Activated CD8-positive, alpha-beta memory T cell treated with anti-CD3 and anti-CD28 coated beads, Interleukin-2, amount 50 U/mL, for 48 hours (primary cell): ENCODE measurements at regions not wholly inside any gene's neighbourhood (a gene's known extent, or its start where the extent isn't known, plus 50 kb on each side); places are given as distances from the start of the nearest gene placed in this dataset.
"Not testable (repeated sequence)": the region's sequence is repeated elsewhere in the genome, so short reads cannot be mapped to it uniquely, and the experiment has no call there.

Source experiments
- DNase-seq: peaks from one replicate; pipeline ENCODE4 v3.0.0-alpha.2; 2020

DNA sequence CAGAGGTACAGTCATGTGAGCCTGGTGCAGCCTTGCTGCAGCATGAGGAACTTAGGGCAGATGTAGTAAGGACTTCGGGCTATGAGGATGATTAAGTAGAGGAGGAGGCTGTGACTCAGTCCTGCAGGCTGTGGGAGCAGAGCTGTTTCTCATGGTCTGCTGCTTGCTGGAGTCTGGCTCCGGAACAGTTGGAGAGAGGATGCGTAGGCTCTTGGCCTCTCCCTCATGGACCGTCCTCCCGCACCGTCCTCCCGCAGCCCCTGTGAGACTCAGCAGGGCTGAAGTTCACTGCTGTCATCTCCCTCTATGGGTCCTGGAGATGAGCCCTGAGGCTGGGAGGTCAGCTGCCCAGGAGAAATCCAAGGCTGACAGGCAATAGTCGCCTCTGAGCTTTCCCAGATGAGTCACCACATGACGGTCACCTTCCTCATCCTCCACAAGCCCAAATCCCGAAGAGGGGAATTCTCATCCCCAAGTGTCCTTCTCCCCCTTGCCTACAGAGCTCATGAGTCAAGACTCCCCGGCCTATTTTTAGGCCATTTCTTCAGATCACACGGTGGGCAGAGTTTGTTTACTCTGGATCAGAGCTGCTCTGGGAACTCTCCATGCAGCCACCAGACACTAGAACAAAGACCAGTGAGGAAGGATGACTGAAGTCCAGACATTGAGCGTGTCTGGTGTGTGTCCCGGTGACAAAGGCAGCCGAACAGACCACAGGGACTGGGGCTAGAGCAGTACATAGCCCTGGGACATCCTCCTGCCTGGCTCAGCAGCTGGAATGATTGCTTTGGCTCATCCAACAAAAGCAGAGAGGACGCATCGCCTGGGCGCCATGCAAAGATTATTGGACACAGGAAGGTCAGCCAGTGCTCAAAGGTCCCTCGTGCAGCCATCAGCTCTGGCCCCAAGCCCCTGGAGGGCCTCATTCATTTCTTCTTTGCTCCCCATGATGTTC lies 134.5 kb downstream of the NPIPB11 start:
- not testable (repeated sequence) for DNase-seq

GRCh38 chr16:29270923-29271322 lies 135.6 kb downstream of the NPIPB11 start:
- DNase-seq = not testable (repeated sequence)

DNA sequence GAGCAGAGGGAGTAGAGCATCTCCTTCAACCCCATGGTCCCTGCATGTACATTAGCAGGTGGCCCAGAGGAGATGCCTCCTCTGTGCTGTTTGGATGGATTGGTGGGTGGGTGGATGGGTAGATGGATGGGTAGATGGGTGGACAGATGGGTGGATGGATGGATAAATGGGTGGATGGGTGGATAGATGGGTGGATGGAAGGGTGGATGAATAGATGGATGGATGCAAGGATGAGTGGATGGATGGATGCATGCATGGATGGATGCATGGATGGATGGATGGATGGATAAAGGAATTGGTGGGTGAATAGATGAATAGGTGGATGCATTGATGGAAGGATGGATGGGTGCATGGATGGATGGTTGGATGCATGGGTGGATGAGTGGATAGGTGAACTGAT lies 136.5 kb downstream of the NPIPB11 start:
- not testable (repeated sequence) for DNase-seq

GRCh38 chr16:29269192-29269811 lies 137.2 kb downstream of the NPIPB11 start:
- not testable (repeated sequence) for DNase-seq

- not testable (repeated sequence) for DNase-seq
Measured at GRCh38 chr16:29268785-29269191, 137.7 kb downstream of the NPIPB11 start.

- not testable (repeated sequence) for DNase-seq
Measured at GRCh38 chr16:29268348-29268747, 138.2 kb downstream of the NPIPB11 start.

DNA sequence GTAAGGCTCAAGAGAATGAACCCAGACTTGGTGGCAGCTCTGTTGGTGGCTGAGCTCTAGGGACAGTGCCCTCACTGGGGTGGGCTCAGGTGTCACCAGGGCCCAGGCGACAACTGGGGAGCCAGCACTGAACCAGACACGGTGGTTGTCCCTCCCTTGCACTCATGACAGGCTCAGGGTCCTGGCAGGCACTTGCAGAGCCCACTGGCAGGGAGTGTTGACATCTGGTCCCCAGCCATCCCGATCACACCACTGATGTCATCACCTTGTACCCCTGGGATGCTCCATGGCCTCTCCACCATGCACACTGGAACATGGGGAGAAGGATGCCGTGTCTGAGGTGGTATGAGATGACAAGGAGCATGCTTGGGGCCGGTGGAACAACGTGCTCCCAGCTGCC lies 138.6 kb downstream of the NPIPB11 start:
- not testable (repeated sequence) for DNase-seq

GRCh38 chr16:29267055-29267619 lies 139.4 kb downstream of the NPIPB11 start:
- not testable (repeated sequence) for DNase-seq

- not testable (repeated sequence) for DNase-seq
Measured at GRCh38 chr16:29266612-29267011, 139.9 kb downstream of the NPIPB11 start.

DNA sequence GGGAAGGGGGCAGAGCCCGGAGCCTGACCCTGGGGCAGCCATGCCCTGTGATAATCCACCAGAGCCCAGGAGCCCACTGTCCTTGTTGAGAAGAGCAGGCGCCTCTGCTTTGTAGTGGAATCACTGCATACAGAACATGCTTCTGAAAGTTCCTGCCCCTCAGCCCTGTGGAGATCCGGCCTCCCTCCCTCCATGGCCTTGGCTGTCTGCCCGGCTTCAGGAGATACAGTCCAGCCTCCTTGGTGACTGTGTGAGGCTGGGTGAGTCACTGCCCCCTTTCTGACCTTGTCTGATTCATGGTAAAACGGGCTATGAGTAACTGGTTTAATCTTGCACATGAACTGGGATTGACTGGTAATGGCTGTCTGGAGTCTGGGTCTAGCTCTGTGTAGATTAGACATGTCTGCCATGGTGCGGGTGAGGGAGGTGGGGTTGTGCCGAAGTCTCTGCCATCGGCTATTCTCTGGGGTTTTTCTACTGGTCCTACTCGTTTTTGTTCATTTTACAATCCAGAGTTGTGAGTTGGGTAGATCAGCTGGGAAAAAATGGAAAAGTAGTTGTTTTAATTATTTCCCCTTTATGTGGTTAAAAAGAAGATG lies 141.2 kb downstream of the NPIPB11 start:
- not testable (repeated sequence) for DNase-seq

DNA sequence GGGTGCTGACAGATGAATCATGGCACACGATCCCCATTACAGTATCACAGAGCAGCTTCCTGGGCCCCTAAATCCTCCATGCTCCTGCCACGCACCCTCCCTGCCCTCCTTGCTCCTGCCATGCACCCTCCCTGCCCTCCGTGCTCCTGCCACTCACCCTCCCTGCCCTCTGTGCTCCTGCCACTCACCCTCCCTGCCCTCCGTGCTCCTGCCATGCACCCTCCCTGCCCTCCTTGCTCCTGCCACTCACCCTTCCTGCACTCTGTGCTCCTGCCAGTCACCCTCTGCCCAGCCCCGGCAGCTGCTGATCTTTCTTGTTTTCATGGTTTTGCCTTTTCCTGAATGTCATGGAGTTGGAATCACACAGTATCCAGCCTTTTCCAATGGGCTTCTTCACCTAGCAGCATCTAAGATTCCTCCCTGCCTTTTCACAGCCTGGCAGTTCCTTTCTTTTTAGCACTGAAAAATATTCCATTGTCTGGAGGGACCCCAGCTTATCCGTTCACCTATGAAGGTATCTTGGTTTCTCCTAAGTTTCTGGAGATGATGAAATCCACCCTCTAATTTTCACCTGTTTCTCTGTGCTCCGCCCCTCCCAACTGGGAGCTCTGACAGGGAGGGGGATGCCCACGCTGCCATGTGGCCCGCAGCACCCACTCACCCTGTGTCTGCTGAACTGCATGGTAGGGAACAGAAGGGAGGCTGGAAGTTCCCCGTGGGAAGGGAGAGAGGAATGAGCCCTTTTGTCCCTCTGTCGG lies 142.3 kb downstream of the NPIPB11 start:
- DNase-seq = not testable (repeated sequence)

DNA sequence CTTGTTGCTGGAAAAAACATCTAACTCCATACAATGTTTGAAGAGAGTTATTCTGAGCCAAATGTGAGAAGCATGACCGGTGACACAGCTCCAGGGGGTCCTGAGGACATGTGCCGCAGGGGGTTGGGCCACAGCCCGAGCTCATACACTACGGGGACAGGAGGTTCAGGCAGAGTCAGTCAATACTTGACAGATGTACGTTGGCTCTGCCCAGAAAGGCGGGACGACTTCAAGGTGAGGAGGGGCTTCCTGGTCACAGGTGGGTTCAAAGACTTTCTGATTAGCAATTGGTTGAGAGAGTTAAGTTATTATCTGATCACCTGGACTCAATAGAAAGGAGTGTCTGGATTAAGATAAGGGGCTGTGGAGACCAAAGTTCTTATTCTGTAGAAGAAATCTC lies 143.8 kb downstream of the NPIPB11 start:
- not testable (repeated sequence) for DNase-seq

GRCh38 chr16:29261427-29262248 lies 144.9 kb downstream of the NPIPB11 start:
- DNase-seq = not testable (repeated sequence)

GRCh38 chr16:29260683-29261426 lies 145.7 kb downstream of the NPIPB11 start:
- DNase-seq = not testable (repeated sequence)

DNA sequence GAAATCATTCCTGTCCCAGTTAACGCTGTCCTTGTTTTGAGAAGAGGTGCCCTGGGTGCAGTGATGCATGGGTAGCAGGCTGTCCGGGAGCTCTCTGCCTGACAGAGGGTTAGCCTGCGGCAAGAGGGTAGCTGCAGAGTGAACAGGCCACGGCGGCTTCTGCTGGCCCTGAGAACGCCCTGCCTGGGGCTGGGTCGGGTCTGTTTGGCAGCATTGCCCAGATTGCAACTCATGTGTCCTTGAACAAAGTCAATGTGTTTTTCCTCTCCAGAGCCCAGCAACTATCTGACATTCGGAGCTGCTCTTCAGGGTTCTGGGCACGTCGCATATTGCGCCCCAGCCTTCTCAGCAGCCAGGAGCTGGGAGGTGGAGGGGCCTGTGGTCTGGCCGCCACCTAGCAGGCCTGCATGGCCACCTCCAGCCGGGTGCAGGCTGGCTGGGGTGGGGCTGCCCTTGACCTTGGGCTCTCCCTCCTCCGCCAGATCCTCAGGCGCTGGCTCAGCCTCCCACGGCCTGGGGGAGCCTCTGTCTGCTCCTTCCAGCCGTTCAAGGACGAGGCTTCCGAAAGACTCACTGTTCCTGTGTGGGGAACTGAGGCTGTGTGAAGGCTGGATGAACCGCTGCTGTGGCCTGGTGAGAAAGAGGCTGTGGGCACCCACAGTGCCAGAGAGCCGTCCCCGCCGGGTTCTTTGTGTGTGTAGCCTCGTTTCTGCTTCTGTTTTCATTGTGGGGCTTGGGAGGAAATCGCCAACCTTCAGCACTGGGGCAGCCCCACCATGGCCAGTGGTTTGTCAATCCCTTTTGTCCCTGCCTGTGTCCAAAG lies 146.7 kb downstream of the NPIPB11 start:
- DNase-seq = not testable (repeated sequence)

- not testable (repeated sequence) for DNase-seq
Measured at GRCh38 chr16:29258946-29259634, 147.4 kb downstream of the NPIPB11 start.

DNA sequence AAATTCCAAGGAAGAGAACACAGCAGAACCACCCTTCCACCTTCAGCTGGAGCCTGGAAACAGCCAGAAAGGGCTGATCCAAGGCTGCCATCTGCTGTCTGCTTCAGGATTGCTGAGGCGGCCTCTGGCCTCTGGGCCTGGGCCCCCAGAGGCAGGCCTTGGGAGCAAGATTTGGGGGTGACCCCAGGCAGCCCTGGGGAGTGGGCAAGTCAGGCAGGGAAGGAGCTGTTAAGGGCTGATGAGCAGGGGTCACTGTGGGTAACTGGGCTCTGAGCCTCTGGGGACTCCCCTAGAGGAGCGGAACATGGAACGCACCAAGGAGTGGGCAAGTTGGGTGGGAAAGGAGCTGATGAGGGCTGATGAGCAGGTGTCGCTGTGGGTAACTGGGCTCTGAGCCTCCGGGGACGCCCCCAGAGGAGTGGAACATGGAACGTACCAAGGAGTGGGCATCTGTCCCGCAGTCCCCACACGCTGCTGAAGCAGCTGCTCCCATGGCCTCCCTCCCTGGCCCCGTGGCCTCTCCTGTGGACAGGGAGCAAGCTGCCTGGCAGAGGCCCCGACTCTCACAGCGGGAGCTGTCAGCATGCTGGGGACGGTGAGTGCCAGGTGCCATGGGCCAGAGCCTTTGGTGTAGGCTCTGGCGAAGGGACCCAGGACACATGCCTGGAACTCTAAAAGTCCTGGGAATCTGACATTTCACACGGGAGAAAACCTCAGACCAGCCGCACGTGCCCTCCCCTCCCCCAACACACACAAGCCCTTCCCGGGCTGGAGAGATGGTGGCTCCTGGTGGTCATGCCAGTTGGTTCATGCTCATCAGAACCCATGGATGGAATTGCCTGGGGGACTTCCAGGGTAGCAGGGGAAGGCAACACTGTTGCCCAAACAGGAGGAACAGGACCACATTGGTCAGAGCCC lies 148.8 kb downstream of the NPIPB11 start:
- not testable (repeated sequence) for DNase-seq

DNA sequence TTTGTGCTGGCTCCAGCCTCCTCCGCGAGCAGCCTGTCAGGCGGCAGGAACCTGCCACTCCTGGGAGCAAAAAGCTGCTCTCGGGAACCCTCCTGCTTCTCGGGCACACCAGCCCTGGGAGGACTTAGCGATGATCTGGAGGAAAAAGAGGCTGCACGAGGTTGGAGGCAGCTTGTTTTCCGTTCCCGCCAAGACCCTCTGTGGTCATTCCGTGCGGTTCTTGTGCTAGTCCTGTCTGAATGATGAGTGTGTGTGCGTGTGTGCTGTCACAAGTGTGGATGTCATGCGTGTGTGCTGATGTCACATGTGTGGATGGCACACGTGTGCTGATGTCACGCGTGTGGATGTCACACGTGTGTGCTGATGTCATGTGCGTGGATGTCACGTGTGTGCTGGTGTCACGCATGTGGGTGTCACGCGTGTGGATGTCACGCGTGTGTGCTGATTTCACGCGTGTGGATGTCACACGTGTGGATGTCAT lies 150.0 kb downstream of the NPIPB11 start:
- DNase-seq = no peak
